Neutrophil (primary cell): ENCODE measurements at regions not wholly inside any gene's neighbourhood (a gene's known extent, or its start where the extent isn't known, plus 50 kb on each side); places are given as distances from the start of the nearest gene placed in this dataset.

ENCODE experiments used
- H3K27ac ChIP-seq: fragments of 200-600 bp; sonication (generic); 2 replicates; pipeline ENCODE4 v1.5.1; 2016; ENCODE audit warnings: mild to moderate bottlenecking, moderate library complexity
- H3K27me3 ChIP-seq: fragments of 200-600 bp; sonication (generic); 2 replicates; pipeline ENCODE4 v1.6.0; 2016; ENCODE audit warnings: mild to moderate bottlenecking
- H3K36me3 ChIP-seq: fragments of 200-600 bp; sonication (generic); 2 replicates; pipeline ENCODE4 v1.5.1; 2017
- H3K4me1 ChIP-seq, 2 experiments: fragments of 200-600 bp in 1 of 2; sonication (generic) in 1 of 2; 1 replicate in 1 of 2; 2 replicates in 1 of 2; pipeline versions ENCODE4 v1.5.1 to v1.6.1; 2013 to 2016; ENCODE audit warnings: low read depth in 1 of 2, low read length in 1 of 2, mild to moderate bottlenecking in 1 of 2, moderate library complexity in 1 of 2; ENCODE audit not compliant: control insufficient read depth in 1 of 2, insufficient read depth in 1 of 2
- H3K4me3 ChIP-seq, 2 experiments: fragments of 200-600 bp in 1 of 2; sonication (generic) in 1 of 2; 1 replicate in 1 of 2; 2 replicates in 1 of 2; pipeline ENCODE4 v1.5.1; 2013 to 2016; ENCODE audit warnings: low read depth in 1 of 2, low read length in 1 of 2, mild to moderate bottlenecking in 1 of 2, moderate library complexity in 1 of 2
- H3K9me3 ChIP-seq: fragments of 200-600 bp; sonication (generic); 2 replicates; pipeline ENCODE4 v1.5.1; 2016
- TF ChIP-seq, protein P1 (sequence below): fragments of 200-600 bp; sonication (generic); IDR thresholded peaks from 2 replicates; pipeline ENCODE4 v1.5.1; 2016; ENCODE audit warnings: antibody characterized with exemption

- Histone ChIP-seq H3K27ac (no peak overlapping the region), H3K36me3 (no peaks in the 10 kb centered on the region), H3K27me3 (no peaks in the 10 kb centered on the region), H3K4me3 (no peak overlapping the region), H3K4me1 (no peaks in the 10 kb centered on the region), H3K9me3 (no peaks in the 10 kb centered on the region)
- TF ChIP-seq, protein P1, sequence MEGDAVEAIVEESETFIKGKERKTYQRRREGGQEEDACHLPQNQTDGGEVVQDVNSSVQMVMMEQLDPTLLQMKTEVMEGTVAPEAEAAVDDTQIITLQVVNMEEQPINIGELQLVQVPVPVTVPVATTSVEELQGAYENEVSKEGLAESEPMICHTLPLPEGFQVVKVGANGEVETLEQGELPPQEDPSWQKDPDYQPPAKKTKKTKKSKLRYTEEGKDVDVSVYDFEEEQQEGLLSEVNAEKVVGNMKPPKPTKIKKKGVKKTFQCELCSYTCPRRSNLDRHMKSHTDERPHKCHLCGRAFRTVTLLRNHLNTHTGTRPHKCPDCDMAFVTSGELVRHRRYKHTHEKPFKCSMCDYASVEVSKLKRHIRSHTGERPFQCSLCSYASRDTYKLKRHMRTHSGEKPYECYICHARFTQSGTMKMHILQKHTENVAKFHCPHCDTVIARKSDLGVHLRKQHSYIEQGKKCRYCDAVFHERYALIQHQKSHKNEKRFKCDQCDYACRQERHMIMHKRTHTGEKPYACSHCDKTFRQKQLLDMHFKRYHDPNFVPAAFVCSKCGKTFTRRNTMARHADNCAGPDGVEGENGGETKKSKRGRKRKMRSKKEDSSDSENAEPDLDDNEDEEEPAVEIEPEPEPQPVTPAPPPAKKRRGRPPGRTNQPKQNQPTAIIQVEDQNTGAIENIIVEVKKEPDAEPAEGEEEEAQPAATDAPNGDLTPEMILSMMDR: no peak
Observed at GRCh38 chr5:148708854-148709253, 54.5 kb upstream of the HTR4 start.

DNA sequence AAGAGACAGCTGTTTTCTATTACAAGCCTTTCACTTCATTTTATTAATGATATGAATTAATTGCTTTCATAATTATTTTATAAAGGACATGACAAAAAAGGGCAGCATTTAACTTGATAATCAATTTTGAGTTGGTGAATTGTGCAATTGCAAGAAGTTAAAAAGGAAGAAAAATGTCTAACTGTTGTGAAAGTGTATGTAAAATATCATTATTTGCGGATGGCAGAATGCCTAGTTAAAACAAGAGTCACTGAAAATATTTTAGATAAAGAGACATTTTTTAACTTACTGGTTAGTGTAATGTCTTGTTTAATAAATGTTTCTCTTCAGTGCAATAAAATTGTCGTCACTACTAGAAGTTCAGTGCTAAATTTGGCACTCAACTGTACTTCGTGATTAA lies 57.6 kb upstream of the HTR4 start:
- Histone ChIP-seq H3K27ac (no peak overlapping the region), H3K4me3 (no peak overlapping the region), H3K9me3 (no peaks in the 10 kb centered on the region), H3K27me3 (no peaks in the 10 kb centered on the region), H3K4me1 (no peaks in the 10 kb centered on the region), H3K36me3 (no peaks in the 10 kb centered on the region)
- TF ChIP-seq, protein P1: no peak

DNA sequence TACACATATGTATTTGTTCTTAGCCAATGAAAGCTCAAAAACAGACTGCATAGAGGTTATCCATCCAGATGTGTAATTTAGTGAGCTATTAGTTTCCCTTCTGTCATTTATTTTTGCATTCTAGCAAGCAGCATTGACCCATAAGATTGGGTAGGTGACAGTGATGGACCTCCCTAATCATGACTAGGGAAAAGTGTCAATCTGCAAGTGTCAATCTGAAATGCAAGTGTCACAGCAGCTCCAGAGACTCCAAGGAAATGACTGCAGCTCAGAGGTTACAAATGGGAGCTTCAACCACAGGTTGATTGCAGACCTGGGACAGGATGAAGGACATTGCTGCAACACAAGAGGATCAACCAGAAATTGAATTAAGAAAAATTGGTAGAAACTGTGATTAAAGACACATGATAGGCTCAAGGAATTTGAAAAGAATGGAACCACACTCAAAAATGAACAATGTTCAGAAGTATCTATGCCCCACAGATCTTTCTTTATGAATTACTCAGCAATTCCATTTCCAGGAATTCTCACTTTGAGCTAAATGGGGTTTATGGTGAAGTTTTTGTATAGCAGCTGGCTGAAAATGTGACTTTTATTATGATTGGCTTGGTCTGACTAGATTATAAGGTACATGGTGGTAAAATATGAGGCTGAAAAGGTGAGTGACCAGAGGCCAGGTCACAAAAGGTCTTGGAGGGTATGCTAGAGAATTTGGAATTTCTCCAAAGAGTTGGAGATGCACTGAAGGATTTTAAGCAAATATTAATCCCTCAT lies 59.6 kb upstream of the HTR4 start:
- TF ChIP-seq, protein P1: no peak
- Histone ChIP-seq H3K36me3 (no peaks in the 10 kb centered on the region), H3K27ac (no peak overlapping the region), H3K4me1 (no peaks in the 10 kb centered on the region), H3K4me3 (no peak overlapping the region), H3K27me3 (no peaks in the 10 kb centered on the region), H3K9me3 (no peaks in the 10 kb centered on the region)

DNA sequence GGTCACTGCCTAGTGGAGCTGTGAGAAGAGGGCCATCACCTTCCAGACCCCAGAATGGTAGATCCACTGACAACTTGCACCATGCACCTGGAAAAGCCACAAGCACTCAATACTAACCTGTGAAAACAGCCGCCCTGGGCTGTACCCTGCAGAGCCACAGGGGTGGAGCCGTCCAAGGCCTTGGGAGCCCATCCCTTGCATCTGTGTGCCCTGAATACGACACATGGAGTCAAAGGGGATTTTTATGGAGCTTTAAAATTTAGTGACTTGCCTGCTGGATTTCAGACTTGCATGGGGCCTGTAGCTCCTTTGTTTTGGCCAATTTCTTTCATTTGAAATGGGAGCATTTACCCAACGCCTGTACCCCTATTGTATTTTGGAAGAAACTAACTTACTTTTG lies 62.4 kb upstream of the HTR4 start:
- Histone ChIP-seq H3K9me3 (no peaks in the 10 kb centered on the region), H3K27me3 (peaks cover 9% of the 10 kb centered on the region), H3K27ac (no peak overlapping the region), H3K4me3 (no peak overlapping the region), H3K4me1 (no peaks in the 10 kb centered on the region), H3K36me3 (no peaks in the 10 kb centered on the region)
- TF ChIP-seq, protein P1: no peak

DNA sequence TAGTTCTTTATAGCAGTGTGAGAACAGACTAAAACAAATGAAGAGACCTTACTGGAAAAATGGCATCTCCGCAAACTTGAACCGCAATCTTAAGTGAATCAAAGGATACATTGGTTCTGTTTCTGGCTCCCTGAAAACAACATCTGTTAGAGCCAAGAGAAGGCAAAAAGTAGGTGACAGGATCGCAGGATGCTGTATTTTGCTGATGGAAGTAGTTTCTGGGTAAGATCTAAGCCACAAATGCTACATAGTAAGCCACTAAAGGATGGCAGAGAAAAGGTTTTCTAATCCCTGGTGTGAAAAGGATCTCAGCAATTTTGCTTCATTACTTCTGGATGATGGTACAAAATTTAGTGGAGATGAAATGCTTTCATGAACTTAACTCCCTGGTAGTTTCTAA lies 63.3 kb upstream of the HTR4 start:
- Histone ChIP-seq H3K27ac (no peak overlapping the region), H3K27me3 (peaks cover 9% of the 10 kb centered on the region), H3K4me3 (no peak overlapping the region), H3K4me1 (no peaks in the 10 kb centered on the region), H3K9me3 (no peaks in the 10 kb centered on the region), H3K36me3 (no peaks in the 10 kb centered on the region)
- TF ChIP-seq, protein P1: no peak
